ENCODE measurements at regions not wholly inside any gene's neighbourhood (a gene's known extent, or its start where the extent isn't known, plus 50 kb on each side); places are given as distances from the start of the nearest gene placed in this dataset.
"Not testable (repeated sequence)": the region's sequence is repeated elsewhere in the genome, so short reads cannot be mapped to it uniquely, and the experiment has no call there.

DNA sequence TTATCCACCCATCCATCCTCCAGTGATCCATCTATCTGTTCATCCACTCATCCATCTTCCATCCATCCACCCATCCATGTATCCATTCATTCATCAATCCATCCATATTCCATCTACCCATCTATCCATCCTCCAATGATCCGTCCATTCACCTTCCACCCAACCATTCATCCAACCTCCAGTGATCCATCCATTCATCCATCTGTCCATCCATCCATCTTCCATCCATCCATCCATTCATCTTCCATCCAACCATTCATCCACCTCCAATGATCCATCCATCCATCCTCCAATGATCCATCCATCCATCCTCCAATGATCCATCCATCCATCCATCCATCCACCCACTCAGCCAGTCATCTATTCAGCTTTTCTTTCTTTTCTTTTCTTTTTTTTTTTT is 156.5 kb upstream of the WSCD1 start:
- H3K4me3 ChIP-seq (ENCODE audit: low read length) = no peak overlapping the region
- no peak for DNase-seq (ENCODE audit: low read depth)
- TF ChIP-seq, protein P1, sequence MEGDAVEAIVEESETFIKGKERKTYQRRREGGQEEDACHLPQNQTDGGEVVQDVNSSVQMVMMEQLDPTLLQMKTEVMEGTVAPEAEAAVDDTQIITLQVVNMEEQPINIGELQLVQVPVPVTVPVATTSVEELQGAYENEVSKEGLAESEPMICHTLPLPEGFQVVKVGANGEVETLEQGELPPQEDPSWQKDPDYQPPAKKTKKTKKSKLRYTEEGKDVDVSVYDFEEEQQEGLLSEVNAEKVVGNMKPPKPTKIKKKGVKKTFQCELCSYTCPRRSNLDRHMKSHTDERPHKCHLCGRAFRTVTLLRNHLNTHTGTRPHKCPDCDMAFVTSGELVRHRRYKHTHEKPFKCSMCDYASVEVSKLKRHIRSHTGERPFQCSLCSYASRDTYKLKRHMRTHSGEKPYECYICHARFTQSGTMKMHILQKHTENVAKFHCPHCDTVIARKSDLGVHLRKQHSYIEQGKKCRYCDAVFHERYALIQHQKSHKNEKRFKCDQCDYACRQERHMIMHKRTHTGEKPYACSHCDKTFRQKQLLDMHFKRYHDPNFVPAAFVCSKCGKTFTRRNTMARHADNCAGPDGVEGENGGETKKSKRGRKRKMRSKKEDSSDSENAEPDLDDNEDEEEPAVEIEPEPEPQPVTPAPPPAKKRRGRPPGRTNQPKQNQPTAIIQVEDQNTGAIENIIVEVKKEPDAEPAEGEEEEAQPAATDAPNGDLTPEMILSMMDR (conservative IDR thresholded peaks at IDR 0.05; ENCODE audit: low read length) = no peak

DNA sequence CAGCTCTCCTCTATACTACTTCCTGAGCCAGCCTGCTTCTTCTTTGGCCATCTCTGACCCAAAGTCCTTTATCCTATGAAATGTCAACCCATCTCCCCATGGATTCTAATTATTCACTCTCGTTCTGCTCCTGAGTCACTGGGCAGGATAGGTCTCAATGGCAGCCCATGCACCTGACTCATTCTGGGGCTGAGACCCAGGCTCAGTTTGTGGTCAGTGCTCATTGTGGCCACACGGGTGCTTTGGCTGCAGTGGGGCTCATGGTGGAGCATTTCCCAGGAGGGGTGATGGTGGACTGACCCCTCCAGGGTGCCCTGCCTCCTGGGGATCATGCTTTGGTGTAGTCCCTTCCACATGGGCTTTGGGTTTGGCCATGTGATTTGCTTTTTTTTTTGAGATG is 154.8 kb upstream of the WSCD1 start:
- no peak for DNase-seq (ENCODE audit: low read depth)
- no peak overlapping the region for H3K4me3 ChIP-seq (ENCODE audit: low read length)
- TF ChIP-seq, protein P1 (conservative IDR thresholded peaks at IDR 0.05; ENCODE audit: low read length) = no peak

GRCh38 chr17:5919089-5919488 is 151.1 kb upstream of the WSCD1 start:
- no peak for DNase-seq (ENCODE audit: low read depth)
- TF ChIP-seq, protein P1 (conservative IDR thresholded peaks at IDR 0.05; ENCODE audit: low read length) = no peak
- H3K4me3 ChIP-seq (ENCODE audit: low read length) = no peak overlapping the region

DNA sequence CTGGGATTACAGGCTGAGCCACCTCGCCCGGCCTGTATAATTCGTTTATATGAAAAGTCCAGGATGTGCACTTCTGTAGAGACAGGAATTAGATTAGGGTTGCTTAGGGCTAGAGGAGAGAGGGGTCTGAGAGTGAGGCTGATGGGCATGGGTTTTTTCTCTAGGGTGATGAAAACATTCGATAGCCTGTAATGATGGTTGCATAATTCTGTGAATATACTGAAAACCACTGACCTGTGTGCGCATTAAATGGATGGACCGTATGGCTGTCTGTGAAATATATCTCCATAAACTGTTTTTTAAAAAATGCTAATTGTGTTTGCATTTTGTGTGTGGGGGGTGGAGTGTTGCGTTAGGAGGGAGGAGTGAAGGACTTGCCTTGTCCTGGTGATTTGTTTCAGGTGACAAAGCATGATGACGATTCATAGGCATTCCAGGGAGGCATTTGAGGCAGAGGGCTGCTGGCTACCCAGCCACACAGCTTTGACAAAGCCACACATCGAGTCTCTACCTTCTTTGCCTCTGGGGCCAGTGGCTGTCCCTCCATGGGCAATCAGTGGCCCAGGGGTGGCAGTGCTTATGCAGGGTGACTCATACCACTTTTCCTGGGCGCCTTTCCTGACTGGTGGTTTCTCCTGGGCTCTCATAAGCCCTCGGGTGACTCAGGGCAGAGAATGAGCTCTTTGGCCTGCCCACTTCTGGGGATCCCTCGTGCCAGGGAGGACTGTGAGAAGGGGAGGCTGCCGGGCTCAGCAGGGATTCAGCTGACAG is 148.5 kb upstream of the WSCD1 start:
- no peak for DNase-seq (ENCODE audit: low read depth)
- no peak overlapping the region for H3K4me3 ChIP-seq (ENCODE audit: low read length)
- TF ChIP-seq, protein P1 (conservative IDR thresholded peaks at IDR 0.05; ENCODE audit: low read length) = no peak

GRCh38 chr17:5922476-5922875 is 147.7 kb upstream of the WSCD1 start:
- TF ChIP-seq, protein P1 (conservative IDR thresholded peaks at IDR 0.05; ENCODE audit: low read length) = no peak
- no peak for DNase-seq (ENCODE audit: low read depth)
- no peak overlapping the region for H3K4me3 ChIP-seq (ENCODE audit: low read length)

- TF ChIP-seq, protein P1 (conservative IDR thresholded peaks at IDR 0.05; ENCODE audit: low read length) = no peak
- no peak overlapping the region for H3K4me3 ChIP-seq (ENCODE audit: low read length)
- DNase-seq (ENCODE audit: low read depth) = no peak
Measured at GRCh38 chr17:5929721-5930120, 140.5 kb upstream of the WSCD1 start.

- not testable (repeated sequence) for H3K4me3 ChIP-seq (ENCODE audit: low read length); DNase-seq (ENCODE audit: low read depth)
Measured at GRCh38 chr17:5930555-5930954, 139.6 kb upstream of the WSCD1 start.

Measured in AG10803 (cell line).